Cardiac fibroblast (primary cell): ENCODE measurements at regions not wholly inside any gene's neighbourhood (a gene's known extent, or its start where the extent isn't known, plus 50 kb on each side); places are given as distances from the start of the nearest gene placed in this dataset.
A peak's percentile ranks its signal among the peaks of the same experiment; 100 is the strongest.
"Not testable (repeated sequence)": the region's sequence is repeated elsewhere in the genome, so short reads cannot be mapped to it uniquely, and the experiment has no call there.

Source experiments
- DNase-seq, 2 donors: peaks; one replicate each; pipeline versions ENCODE4 v3.0.0 to v3.0.0-alpha.2; 2010; ENCODE audit warnings: low read depth in 2 of 2
- H3K4me3 ChIP-seq, 2 donors: replicated peaks in 1 of 2; 1 replicate in 1 of 2; 2 replicates in 1 of 2; pipeline ENCODE4 v1.5.1; 2011; ENCODE audit warnings: low read depth in 2 of 2, low read length in 2 of 2, mild to moderate bottlenecking in 2 of 2, moderate library complexity in 1 of 2
- TF ChIP-seq, protein P1 (sequence below): IDR thresholded peaks from one replicate; pipeline ENCODE4 v1.5.1; 2011; ENCODE audit warnings: low read depth, mild to moderate bottlenecking, low read length, inconsistent platforms

- TF ChIP-seq, protein P1, sequence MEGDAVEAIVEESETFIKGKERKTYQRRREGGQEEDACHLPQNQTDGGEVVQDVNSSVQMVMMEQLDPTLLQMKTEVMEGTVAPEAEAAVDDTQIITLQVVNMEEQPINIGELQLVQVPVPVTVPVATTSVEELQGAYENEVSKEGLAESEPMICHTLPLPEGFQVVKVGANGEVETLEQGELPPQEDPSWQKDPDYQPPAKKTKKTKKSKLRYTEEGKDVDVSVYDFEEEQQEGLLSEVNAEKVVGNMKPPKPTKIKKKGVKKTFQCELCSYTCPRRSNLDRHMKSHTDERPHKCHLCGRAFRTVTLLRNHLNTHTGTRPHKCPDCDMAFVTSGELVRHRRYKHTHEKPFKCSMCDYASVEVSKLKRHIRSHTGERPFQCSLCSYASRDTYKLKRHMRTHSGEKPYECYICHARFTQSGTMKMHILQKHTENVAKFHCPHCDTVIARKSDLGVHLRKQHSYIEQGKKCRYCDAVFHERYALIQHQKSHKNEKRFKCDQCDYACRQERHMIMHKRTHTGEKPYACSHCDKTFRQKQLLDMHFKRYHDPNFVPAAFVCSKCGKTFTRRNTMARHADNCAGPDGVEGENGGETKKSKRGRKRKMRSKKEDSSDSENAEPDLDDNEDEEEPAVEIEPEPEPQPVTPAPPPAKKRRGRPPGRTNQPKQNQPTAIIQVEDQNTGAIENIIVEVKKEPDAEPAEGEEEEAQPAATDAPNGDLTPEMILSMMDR = no peak
- no peak overlapping the region for H3K4me3 ChIP-seq
- no peak for DNase-seq
Measured at GRCh38 chr4:33751050-33751449, 2493.3 kb downstream of the ARAP2 start.

DNA sequence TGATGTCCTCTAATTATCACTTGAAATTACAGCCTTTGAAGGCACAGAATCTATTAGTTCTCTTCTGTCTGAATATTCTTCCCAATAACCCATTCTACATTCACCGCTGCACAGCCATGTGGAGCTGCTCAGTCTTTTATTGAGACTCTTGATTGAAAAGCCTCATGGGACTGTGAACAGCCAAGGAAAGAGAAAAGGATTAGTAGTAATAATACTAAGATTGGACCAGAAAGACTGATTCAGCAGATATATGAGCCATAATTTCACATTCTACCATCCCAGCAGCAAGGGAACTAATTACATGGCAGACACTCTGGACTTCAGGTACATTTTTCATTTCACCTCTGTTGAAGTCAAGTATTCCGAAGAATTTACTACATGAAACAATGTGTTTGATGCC lies 2471.7 kb downstream of the ARAP2 start:
- no peak for DNase-seq
- H3K4me3 ChIP-seq = no peak overlapping the region
- TF ChIP-seq, protein P1 = no peak

DNA sequence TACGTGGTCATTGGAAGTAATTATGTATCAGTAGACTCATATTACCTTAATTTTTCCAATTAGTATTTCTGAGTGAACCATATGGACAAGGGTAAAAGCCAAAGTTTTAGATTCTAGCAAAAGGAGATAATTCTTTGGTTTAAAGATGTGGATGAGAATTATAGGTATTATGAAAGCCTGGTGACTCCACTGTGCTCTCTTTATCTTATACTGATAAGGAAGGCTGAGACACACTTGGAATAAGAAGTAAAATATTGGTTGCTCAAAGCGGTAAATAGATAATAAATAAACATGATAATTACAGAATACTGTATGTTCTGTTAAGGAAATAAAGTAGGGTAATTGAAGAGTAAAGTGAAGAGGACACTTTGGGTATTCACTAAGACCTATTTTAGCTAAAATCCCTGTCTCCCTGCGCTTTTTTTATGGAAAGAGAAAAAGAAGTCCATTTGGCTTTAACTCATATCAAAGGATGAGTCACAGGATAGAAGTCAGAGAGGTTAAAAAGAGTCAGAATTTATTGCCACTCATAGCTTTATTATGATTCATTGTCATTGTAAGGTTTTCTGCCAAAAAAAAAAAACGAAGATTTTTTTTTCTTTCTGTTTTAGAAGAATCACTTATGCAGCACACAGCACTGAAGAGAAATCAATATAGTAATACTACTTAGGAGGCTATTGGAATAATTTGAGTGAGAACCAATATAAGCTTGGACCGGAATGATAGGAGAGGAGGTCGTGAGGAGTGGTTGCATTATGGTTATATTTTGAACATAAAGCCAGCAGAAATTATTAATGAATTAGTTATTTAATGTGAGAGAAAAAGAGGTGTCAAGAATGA lies 2463.1 kb downstream of the ARAP2 start:
- peak; percentile 42 to 61 for DNase-seq
- H3K4me3 ChIP-seq = no peak overlapping the region
- TF ChIP-seq, protein P1 = no peak

DNA sequence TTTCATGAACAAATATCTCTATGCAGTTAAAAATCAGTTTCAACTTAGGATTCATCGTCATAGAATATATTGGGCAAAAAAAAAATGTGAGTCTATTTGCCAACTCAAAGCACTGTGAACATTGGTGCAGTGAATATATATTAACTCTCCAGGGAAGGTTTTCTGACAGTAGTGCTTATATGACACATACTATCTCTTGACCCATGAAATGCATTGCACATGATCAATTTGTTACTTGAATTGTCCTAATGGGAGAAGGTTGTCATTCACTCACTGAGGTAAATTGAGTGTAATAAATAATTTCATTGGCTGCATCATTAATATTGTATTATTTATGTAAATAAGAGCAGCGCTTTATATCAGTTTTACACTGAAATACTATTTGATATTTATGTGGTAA lies 2458.5 kb downstream of the ARAP2 start:
- TF ChIP-seq, protein P1 = no peak
- no peak for DNase-seq
- no peak overlapping the region for H3K4me3 ChIP-seq

DNA sequence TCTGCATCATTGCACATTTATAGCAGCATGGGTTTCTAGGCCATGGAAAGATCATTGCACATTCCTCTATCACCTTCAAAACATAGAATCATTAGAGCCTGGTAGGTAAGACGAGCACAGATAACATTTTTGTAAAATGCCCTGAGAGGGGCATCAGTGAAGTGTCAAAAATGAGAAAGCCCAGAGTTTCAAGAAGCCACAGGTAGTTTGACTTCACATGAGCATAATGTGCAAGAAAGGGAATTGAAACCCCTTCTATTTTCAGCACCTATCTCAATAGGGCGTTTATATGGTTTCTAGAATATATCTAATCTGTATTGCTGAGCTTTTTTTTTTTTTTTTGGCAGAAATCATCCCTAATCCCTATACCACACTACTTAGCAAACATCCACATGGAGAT lies 2441.7 kb downstream of the ARAP2 start:
- no peak for DNase-seq
- TF ChIP-seq, protein P1 = no peak
- H3K4me3 ChIP-seq = no peak overlapping the region

GRCh38 chr4:33825685-33826084 lies 2418.6 kb downstream of the ARAP2 start:
- no peak for DNase-seq
- H3K4me3 ChIP-seq = no peak overlapping the region

GRCh38 chr4:33829356-33829755 lies 2415.0 kb downstream of the ARAP2 start:
- H3K4me3 ChIP-seq, DNase-seq: not testable (repeated sequence)

More at GRCh38 chr4:33825685-33826084, 2418.6 kb downstream of the ARAP2 start:
- TF ChIP-seq, protein P1 = no peak
